GM23338 (cell line): ENCODE measurements at regions not wholly inside any gene's neighbourhood (a gene's known extent, or its start where the extent isn't known, plus 50 kb on each side); places are given as distances from the start of the nearest gene placed in this dataset.

Source experiments
- CREB1 ChIP-seq: fragments of 250-450 bp; sonication (Bioruptor Pico); IDR thresholded peaks from 2 replicates; pipeline ENCODE4 v1.5.0; 2020; ENCODE audit warnings: low read depth, mild to moderate bottlenecking, moderate library complexity
- CTCF ChIP-seq, 2 experiments: fragments of 200-600 bp in 1 of 2; sonication (generic) in 1 of 2; conservative IDR thresholded peaks; 2 replicates each; pipeline versions ENCODE4 v1.5.1 to v1.6.1; 2016 to 2017; ENCODE audit warnings: antibody characterized with exemption in 2 of 2, low read depth in 2 of 2, mild to moderate bottlenecking in 2 of 2, moderate library complexity in 1 of 2
- ETS1 ChIP-seq: IDR thresholded peaks from 2 replicates; pipeline ENCODE4 v1.6.1; 2016; ENCODE audit warnings: antibody characterized with exemption
- EZH2 ChIP-seq: fragments of 200-600 bp; sonication (generic); IDR thresholded peaks from one replicate; pipeline ENCODE4 v1.8.0; 2017; ENCODE audit warnings: antibody characterized with exemption, mild to moderate bottlenecking, low read depth; ENCODE audit not compliant: unreplicated experiment
- EZH2phosphoT487 ChIP-seq: fragments of 200-600 bp; sonication (generic); IDR thresholded peaks from one replicate; pipeline ENCODE4 v1.8.1; 2018; ENCODE audit warnings: antibody characterized with exemption; ENCODE audit not compliant: unreplicated experiment
- JUNB ChIP-seq: IDR thresholded peaks from one replicate; pipeline ENCODE4 v1.6.1; 2016; ENCODE audit warnings: antibody characterized with exemption; ENCODE audit not compliant: unreplicated experiment
- NANOG ChIP-seq: IDR thresholded peaks from 2 replicates; pipeline ENCODE4 v1.6.1; 2016; ENCODE audit warnings: antibody characterized with exemption, borderline replicate concordance
- POLR2AphosphoS5 ChIP-seq: IDR thresholded peaks from 2 replicates; pipeline ENCODE4 v1.6.1; 2016; ENCODE audit warnings: antibody characterized with exemption, low read depth
- STAT1 ChIP-seq: IDR thresholded peaks from one replicate; pipeline ENCODE4 v1.6.1; 2016; ENCODE audit warnings: antibody characterized with exemption; ENCODE audit not compliant: unreplicated experiment
- ZNF462 ChIP-seq: fragments of 250-450 bp; sonication (Bioruptor Pico); IDR thresholded peaks from 2 replicates; pipeline ENCODE4 v1.5.0; 2020; ENCODE audit warnings: mild to moderate bottlenecking, moderate library complexity

DNA sequence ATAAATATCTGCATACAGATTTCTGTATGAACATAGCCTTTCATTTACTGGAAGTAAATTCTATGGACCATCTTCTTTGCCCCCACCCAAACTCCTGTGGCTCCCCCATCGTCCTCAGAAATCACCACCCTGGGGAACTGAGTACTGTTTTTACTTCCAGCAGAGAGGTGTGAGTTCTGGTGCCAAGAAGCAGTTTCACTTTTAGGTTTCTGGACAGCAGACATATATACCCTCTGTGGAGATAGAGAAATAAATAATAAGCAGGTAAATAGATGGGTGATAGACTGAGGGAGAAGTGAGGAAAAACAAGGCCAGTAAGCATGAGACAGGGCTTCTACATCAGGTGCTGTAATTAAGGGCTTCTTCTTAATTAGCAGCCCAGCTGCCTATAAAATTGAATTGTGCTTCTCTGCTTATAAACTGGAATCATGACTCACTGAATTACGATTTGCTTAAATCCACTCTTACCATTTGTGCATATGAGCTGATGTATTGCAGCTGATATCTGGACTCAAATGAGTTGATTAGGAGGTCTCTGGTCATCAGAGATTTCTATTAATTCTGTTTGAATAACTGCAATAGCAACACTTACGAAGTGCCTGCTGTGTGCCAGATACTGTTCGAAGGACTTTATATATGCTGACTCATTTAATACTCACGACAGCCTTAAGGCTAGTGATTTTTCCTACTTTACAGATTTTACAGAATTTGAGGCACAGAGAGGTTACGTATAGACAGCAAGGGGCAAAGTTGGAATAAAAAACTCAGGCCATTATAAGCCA lies 60.8 kb upstream of the DHX15 start:
- TF ChIP-seq EZH2phosphoT487 (no peak), CTCF (conservative IDR thresholded peaks at IDR 0.05; ENCODE audit: low read depth in 2 of 2) (no peak), CREB1 (CRISPR knock-in tag) (no peak), EZH2 (no peak), POLR2AphosphoS5 (no peak), JUNB (no peak), ZNF462 (no peak), STAT1 (no peak), NANOG (no peak), ETS1 (no peak)
